Mucosa of descending colon (tissue), 3 donors: ENCODE measurements at regions not wholly inside any gene's neighbourhood (a gene's known extent, or its start where the extent isn't known, plus 50 kb on each side); places are given as distances from the start of the nearest gene placed in this dataset.

ENCODE experiments used
- ATAC-seq: fragments of 200-7000 bp; cut with Tn5 transposase; one replicate; pipeline ENCODE4 v1.9.1; 2020; ENCODE audit warnings: mild to moderate bottlenecking, moderate library complexity
- DNase-seq, 3 donors: peaks; one replicate each; pipeline ENCODE4 v3.0.0-alpha.2; 2020
- H3K36me3 ChIP-seq: fragments of 200-600 bp; one replicate; pipeline ENCODE4 v1.8.0; 2021; ENCODE audit warnings: low read depth, mild to moderate bottlenecking
- H3K4me1 ChIP-seq: fragments of 200-600 bp; one replicate; pipeline ENCODE4 v1.8.0; 2021; ENCODE audit warnings: low read depth, mild to moderate bottlenecking
- H3K4me3 ChIP-seq: fragments of 200-600 bp; one replicate; pipeline ENCODE4 v1.8.0; 2021; ENCODE audit warnings: mild to moderate bottlenecking
- H3K9me3 ChIP-seq: fragments of 200-600 bp; one replicate; pipeline ENCODE4 v1.8.0; 2021; ENCODE audit warnings: mild to moderate bottlenecking
- CTCF ChIP-seq: fragments of 200-600 bp; IDR thresholded peaks from one replicate; pipeline ENCODE4 v1.8.0; 2022; ENCODE audit warnings: antibody characterized with exemption, mild to moderate bottlenecking
- intact Hi-C, 2 donors: fragments of 100-400 bp; cut with DNase I in 1 of 2; cut with micrococcal nuclease in 1 of 2; formaldehyde crosslinking; loops; one replicate each; pipeline versions ENCODE4 v1.11.0 to v1.11.1; 2022; cut with DNase I, micrococcal nuclease
- donor health status: DM: no; HTN: no; CAD: no; lungs with moderate emphysema.
- donor health status: DM: no; HTN: no; CAD: no.
- donor health status: DM: no; HTN: yes; CAD: no.

GRCh38 chr13:59479629-59480028 lies 684.1 kb downstream of the DIAPH3 start:
- intact Hi-C loops = no loop called here
- H3K36me3 ChIP-seq = no peaks in the 10 kb centered on the region
- H3K4me3 ChIP-seq = no peak overlapping the region
- TF ChIP-seq CTCF = no peak
- ATAC-seq = no peak
- H3K9me3 ChIP-seq = no peaks in the 10 kb centered on the region
- no peaks in the 10 kb centered on the region for H3K4me1 ChIP-seq
- no peak for DNase-seq

- intact Hi-C loops = no loop called here
- no peak for TF ChIP-seq CTCF
- no peaks in the 10 kb centered on the region for H3K36me3 ChIP-seq
- ATAC-seq (no peak), DNase-seq (no peak)
- no peak overlapping the region for H3K4me3 ChIP-seq
- H3K9me3 ChIP-seq = no peaks in the 10 kb centered on the region
- H3K4me1 ChIP-seq = no peaks in the 10 kb centered on the region
Observed at GRCh38 chr13:59480396-59481259, 683.1 kb downstream of the DIAPH3 start.

GRCh38 chr13:59483501-59484145 lies 680.1 kb downstream of the DIAPH3 start:
- ATAC-seq (no peak), DNase-seq (no peak)
- Histone ChIP-seq H3K4me1 (no peaks in the 10 kb centered on the region), H3K9me3 (no peaks in the 10 kb centered on the region), H3K4me3 (no peak overlapping the region), H3K36me3 (no peaks in the 10 kb centered on the region)
- intact Hi-C loops = no loop called here
- no peak for TF ChIP-seq CTCF

GRCh38 chr13:59487883-59488282 lies 675.8 kb downstream of the DIAPH3 start:
- H3K9me3 ChIP-seq = no peaks in the 10 kb centered on the region
- no peak for TF ChIP-seq CTCF
- intact Hi-C loops = no loop called here
- no peak for DNase-seq
- no peak for ATAC-seq
- H3K36me3 ChIP-seq = no peaks in the 10 kb centered on the region
- H3K4me1 ChIP-seq = no peaks in the 10 kb centered on the region
- no peak overlapping the region for H3K4me3 ChIP-seq

- Histone ChIP-seq H3K4me1 (no peaks in the 10 kb centered on the region), H3K36me3 (no peaks in the 10 kb centered on the region), H3K9me3 (no peaks in the 10 kb centered on the region), H3K4me3 (no peak overlapping the region)
- ATAC-seq (no peak), DNase-seq (no peak)
- intact Hi-C loops = no loop called here
- no peak for TF ChIP-seq CTCF
Observed at GRCh38 chr13:59488436-59488835, 675.3 kb downstream of the DIAPH3 start.
